HEK293 (cell line): ENCODE measurements at regions not wholly inside any gene's neighbourhood (a gene's known extent, or its start where the extent isn't known, plus 50 kb on each side); places are given as distances from the start of the nearest gene placed in this dataset.

Source experiments
- CTCF ChIA-PET: fragments of 350-600 bp; formaldehyde crosslinking; extraction: SDS; loops from one replicate; lab custom pipeline; 2021; ENCODE audit warnings: antibody characterized with exemption; lab: Yijun Ruan, JAX
- POLR2A ChIA-PET: fragments of 300-600 bp; formaldehyde crosslinking; extraction: SDS; loops from one replicate; lab custom pipeline; 2020; ENCODE audit warnings: antibody characterized with exemption, inconsistent platforms; lab: Yijun Ruan, JAX
- H3K27ac ChIP-seq: fragments of 200-500 bp; sonication (Bioruptor generic); 2 replicates; pipeline ENCODE4 v1.5.1; 2014; ENCODE audit warnings: low read depth, low read length, control low read depth, inconsistent platforms; ENCODE audit errors: extremely low read depth
- H3K36me3 ChIP-seq, 2 experiments: fragments of 200-500 bp in 1 of 2; sonication (Bioruptor generic) in 1 of 2; 1 replicate in 1 of 2; 2 replicates in 1 of 2; pipeline ENCODE4 v1.5.1; 2014 to 2017; ENCODE audit warnings: inconsistent platforms in 2 of 2, low read length in 2 of 2; ENCODE audit not compliant: control insufficient read depth in 2 of 2, insufficient read depth in 1 of 2
- H3K4me1 ChIP-seq: fragments of 200-500 bp; sonication (Bioruptor generic); 2 replicates; pipeline ENCODE4 v1.5.1; 2014; ENCODE audit warnings: mild to moderate bottlenecking, low read length, inconsistent platforms; ENCODE audit not compliant: control insufficient read depth, insufficient read depth
- H3K4me3 ChIP-seq: 2 replicates; pipeline ENCODE4 v1.5.1; 2011; ENCODE audit warnings: low read depth, mild to moderate bottlenecking, control low read depth, low read length, moderate library complexity
- H3K9me3 ChIP-seq: fragments of 200-500 bp; sonication (Bioruptor generic); 2 replicates; pipeline ENCODE4 v1.5.1; 2014; ENCODE audit warnings: low read depth, low read length, inconsistent platforms; ENCODE audit not compliant: control insufficient read depth, insufficient read depth
- HOXA7 ChIP-seq: sonication (generic); formaldehyde crosslinking; IDR thresholded peaks from 2 replicates; pipeline ENCODE4 v1.8.1; 2022; ENCODE audit warnings: missing genetic modification reagents, borderline replicate concordance
- KLF10 ChIP-seq: fragments of 450-650 bp; IDR thresholded peaks from 2 replicates; pipeline ENCODE4 v1.5.1; 2018; ENCODE audit warnings: missing biosample characterization, mild to moderate bottlenecking, missing genetic modification characterization
- PRDM10 ChIP-seq: fragments of 450-650 bp; formaldehyde crosslinking; IDR thresholded peaks from 2 replicates; pipeline ENCODE4 v1.5.1; 2016; ENCODE audit warnings: missing biosample characterization, missing genetic modification characterization
- REPIN1 ChIP-seq: fragments of 450-650 bp; formaldehyde crosslinking; IDR thresholded peaks from 2 replicates; pipeline ENCODE4 v1.5.1; 2017; ENCODE audit warnings: missing biosample characterization, missing genetic modification characterization, low read depth
- ZFP37 ChIP-seq: fragments of 450-650 bp; formaldehyde crosslinking; IDR thresholded peaks from 2 replicates; pipeline ENCODE4 v1.5.1; 2016; ENCODE audit warnings: missing biosample characterization, missing genetic modification characterization
- ZNF114 ChIP-seq: fragments of 450-650 bp; formaldehyde crosslinking; IDR thresholded peaks from 2 replicates; pipeline ENCODE4 v1.5.0; 2017; ENCODE audit warnings: missing biosample characterization, missing genetic modification characterization
- ZNF121 ChIP-seq: fragments of 450-650 bp; formaldehyde crosslinking; IDR thresholded peaks from 2 replicates; pipeline ENCODE4 v1.5.1; 2016; ENCODE audit warnings: missing biosample characterization, missing genetic modification characterization
- ZNF18 ChIP-seq: fragments of 450-650 bp; formaldehyde crosslinking; IDR thresholded peaks from 2 replicates; pipeline ENCODE4 v1.5.1; 2016; ENCODE audit warnings: missing biosample characterization, missing genetic modification characterization
- ZNF221 ChIP-seq: fragments of 450-650 bp; formaldehyde crosslinking; IDR thresholded peaks from 2 replicates; pipeline ENCODE4 v1.5.1; 2017; ENCODE audit warnings: missing biosample characterization, missing genetic modification characterization, borderline replicate concordance
- ZNF223 ChIP-seq: fragments of 450-650 bp; formaldehyde crosslinking; IDR thresholded peaks from 2 replicates; pipeline ENCODE4 v1.5.1; 2016; ENCODE audit warnings: missing biosample characterization, missing genetic modification characterization
- ZNF266 ChIP-seq: fragments of 450-650 bp; formaldehyde crosslinking; IDR thresholded peaks from 2 replicates; pipeline ENCODE4 v1.5.1; 2016; ENCODE audit warnings: missing biosample characterization, missing genetic modification characterization, low read depth
- ZNF354C ChIP-seq: fragments of 450-650 bp; formaldehyde crosslinking; IDR thresholded peaks from 2 replicates; pipeline ENCODE4 v1.5.1; 2016; ENCODE audit warnings: missing biosample characterization, missing genetic modification characterization, low read depth, borderline replicate concordance
- ZNF510 ChIP-seq: fragments of 450-650 bp; formaldehyde crosslinking; IDR thresholded peaks from 2 replicates; pipeline ENCODE4 v1.5.1; 2018; ENCODE audit warnings: mild to moderate bottlenecking, missing genetic modification characterization, missing biosample characterization; ENCODE audit not compliant: insufficient replicate concordance
- ZNF558 ChIP-seq: fragments of 450-650 bp; formaldehyde crosslinking; IDR thresholded peaks from 2 replicates; pipeline ENCODE4 v1.5.1; 2016; ENCODE audit warnings: missing biosample characterization, missing genetic modification characterization
- ZNF600 ChIP-seq: fragments of 450-650 bp; formaldehyde crosslinking; IDR thresholded peaks from 2 replicates; pipeline ENCODE4 v1.5.1; 2016; ENCODE audit warnings: missing biosample characterization, missing genetic modification characterization
- ZNF747 ChIP-seq: fragments of 450-650 bp; formaldehyde crosslinking; IDR thresholded peaks from 2 replicates; pipeline ENCODE4 v1.5.1; 2016; ENCODE audit warnings: missing biosample characterization, missing genetic modification characterization
- ZNF837 ChIP-seq: fragments of 450-650 bp; formaldehyde crosslinking; IDR thresholded peaks from 2 replicates; pipeline ENCODE4 v1.5.1; 2016; ENCODE audit warnings: missing biosample characterization, missing genetic modification characterization
- ZSCAN18 ChIP-seq: fragments of 450-650 bp; formaldehyde crosslinking; IDR thresholded peaks from 2 replicates; pipeline ENCODE4 v1.5.1; 2016; ENCODE audit warnings: missing biosample characterization, missing genetic modification characterization
- ZSCAN4 ChIP-seq: fragments of 450-650 bp; formaldehyde crosslinking; IDR thresholded peaks from 2 replicates; pipeline ENCODE4 v1.5.1; 2017; ENCODE audit warnings: missing biosample characterization, missing genetic modification characterization

DNA sequence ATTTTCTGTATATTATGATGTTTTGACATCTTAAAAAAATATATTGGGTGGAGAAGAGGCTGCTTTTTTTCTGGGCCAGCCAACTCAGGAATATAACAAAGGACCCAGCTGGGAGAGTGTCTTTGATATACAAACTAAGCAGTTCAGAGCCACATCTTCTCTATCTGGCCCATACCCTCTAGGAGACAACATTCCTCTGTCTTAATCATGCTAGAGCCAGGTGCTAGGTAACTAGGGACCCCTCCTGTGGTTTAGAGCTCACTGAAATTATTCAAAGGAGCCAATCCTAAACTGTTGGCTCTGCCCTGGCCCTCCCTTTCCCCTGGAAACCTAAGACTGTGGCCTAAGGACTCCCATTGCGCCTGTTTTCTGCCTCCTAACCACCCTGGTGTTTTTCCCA, 193.1 kb upstream of the DIO2 start (continued):
- TF ChIP-seq ZSCAN18 (tag by site-specific recombination) (no peak), KLF10 (tag by site-specific recombination) (no peak), ZNF558 (tag by site-specific recombination) (no peak)
- TF ChIP-seq, all 188 proteins: peak for 0

DNA sequence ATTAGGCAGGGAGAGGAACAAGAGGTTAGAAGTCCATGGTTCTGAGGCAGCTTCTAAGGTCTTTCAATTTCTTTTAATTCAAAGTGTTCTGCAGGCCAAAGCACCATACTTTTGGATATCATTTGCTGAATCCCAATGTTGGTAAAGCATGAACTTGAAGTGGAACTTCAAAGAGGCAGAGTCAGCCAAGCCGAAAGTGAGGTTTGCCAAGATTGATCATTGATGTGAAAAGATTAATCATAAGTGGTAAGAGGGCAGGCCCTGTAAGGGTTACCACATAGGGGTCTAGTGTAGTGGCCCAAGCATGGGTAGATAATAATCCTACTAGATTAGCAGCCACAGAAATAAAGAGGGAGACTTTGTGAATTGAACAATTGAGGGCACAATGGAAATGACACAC, 191.7 kb upstream of the DIO2 start:
- Histone ChIP-seq H3K4me3 (no peak overlapping the region), H3K4me1 (no peaks in the 10 kb centered on the region), H3K9me3 (no peaks in the 10 kb centered on the region), H3K36me3 (no peaks in the 10 kb centered on the region), H3K27ac (no peak overlapping the region)
- CTCF ChIA-PET: no interaction called here
- TF ChIP-seq ZNF121: no peak
- no peak for TF ChIP-seq PRDM10 (tag by site-specific recombination)
- TF ChIP-seq ZSCAN4 (tag by site-specific recombination): no peak
- TF ChIP-seq ZNF221 (tag by site-specific recombination): no peak
- TF ChIP-seq ZNF747: no peak
- no peak for TF ChIP-seq ZNF266 (tag by site-specific recombination)
- TF ChIP-seq ZNF510 (tag by site-specific recombination): no peak
- no peak for TF ChIP-seq ZNF558 (tag by site-specific recombination)
- no peak for TF ChIP-seq REPIN1 (tag by site-specific recombination)
- TF ChIP-seq ZNF354C: no peak
- no peak for TF ChIP-seq ZNF600 (tag by site-specific recombination)
- TF ChIP-seq ZNF18 (tag by site-specific recombination): no peak
- TF ChIP-seq ZNF114: no peak
- TF ChIP-seq ZNF223 (tag by site-specific recombination): no peak
- no peak for TF ChIP-seq HOXA7 (CRISPR knock-in tag)
- no peak for TF ChIP-seq ZNF837 (tag by site-specific recombination)
- TF ChIP-seq ZFP37 (tag by site-specific recombination): no peak
- POLR2A ChIA-PET: no interaction called here
